H4 (cell line): ENCODE measurements at regions not wholly inside any gene's neighbourhood (a gene's known extent, or its start where the extent isn't known, plus 50 kb on each side); places are given as distances from the start of the nearest gene placed in this dataset.
"Not testable (repeated sequence)": the region's sequence is repeated elsewhere in the genome, so short reads cannot be mapped to it uniquely, and the experiment has no call there.

ENCODE experiments used
- DNase-seq: peaks from one replicate; pipeline ENCODE4 v3.0.0-alpha.2; 2015; ENCODE audit warnings: low spot score

- no peak for DNase-seq
Measured at GRCh38 chrX:103428525-103428924, 52.2 kb downstream of the BEX3 start.

DNA sequence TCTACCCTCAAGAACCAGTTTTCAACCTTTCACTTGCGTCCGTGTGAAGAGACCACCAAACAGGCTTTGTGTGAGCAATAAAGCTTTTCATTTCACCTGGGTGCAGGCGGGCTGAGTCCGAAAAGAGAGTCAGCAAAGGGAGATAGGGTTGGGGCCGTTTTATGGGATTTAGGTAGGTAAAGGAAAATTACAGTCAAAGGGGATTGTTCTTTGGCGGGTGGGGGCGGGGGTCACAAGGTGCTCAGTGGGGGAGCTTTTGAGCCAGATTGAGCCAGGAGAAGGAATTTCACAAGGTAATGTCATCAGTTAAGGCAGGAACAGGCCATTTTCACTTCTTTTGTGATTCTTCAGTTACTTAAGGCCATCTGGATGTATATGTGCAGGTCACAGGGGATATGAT, 52.7 kb downstream of the BEX3 start:
- DNase-seq: not testable (repeated sequence)

- DNase-seq: peak; percentile 42
Measured at GRCh38 chrX:103431316-103431715, 55.0 kb downstream of the BEX3 start.

- DNase-seq: not testable (repeated sequence)
Measured at GRCh38 chrX:103432841-103433240, 56.5 kb downstream of the BEX3 start.

DNA sequence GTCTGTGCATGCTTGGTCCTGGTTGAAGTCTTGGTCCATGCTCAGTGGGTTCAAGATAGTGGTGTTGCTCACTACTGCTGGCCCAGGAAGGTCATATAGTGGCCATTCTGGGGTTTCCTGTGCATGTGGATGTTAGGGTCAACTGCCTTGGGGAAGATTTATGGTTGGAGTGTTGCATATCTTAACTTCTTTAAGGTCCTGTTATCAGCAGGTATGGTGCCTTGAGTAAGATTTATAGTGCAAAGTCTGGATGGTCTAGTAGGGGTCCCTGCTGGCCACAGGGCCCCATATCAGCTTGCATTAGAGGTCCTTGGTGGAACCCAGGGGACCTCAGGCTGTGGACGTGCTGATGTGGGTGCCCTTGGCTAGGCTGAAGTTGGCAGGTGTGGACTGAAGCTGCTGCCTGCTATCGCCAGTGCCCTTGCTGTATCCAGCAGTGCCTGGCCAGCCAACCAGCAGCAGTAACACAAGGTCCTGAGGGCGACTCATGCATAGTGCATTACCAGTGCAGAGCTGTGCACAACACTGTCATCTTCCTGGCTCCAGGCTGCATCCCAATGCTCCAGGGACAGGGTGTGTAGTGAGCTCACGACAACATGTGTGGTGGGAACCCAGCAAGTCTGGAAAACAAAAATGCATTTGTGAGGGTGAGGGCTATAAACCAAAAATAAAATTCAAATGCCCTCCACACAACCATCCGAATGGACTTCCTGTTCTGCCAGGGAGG, 61.0 kb downstream of the BEX3 start:
- DNase-seq: no peak

- DNase-seq: no peak
Measured at GRCh38 chrX:103439161-103439560, 62.8 kb downstream of the BEX3 start.

DNA sequence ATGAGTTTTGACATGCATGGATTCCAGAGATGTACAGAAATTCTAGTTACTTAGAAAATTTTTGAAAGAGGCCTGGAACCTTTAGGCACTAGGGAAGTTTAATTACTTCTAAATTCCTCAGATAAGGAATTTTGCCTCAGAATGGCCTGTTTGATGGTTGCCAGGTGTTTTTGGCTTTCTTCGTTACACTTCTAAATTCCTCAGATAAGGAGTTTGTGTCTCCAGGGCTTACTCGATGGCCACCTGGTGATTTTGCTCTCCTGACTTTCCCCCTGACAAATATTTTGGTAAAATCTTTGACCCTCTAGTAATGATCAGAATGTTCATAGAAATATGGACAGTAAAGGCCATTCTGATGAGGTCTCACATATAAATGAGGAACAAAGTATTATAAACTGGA, 64.3 kb downstream of the BEX3 start:
- DNase-seq: no peak

- no peak for DNase-seq
Measured at GRCh38 chrX:103441878-103442535, 65.7 kb downstream of the BEX3 start.

DNA sequence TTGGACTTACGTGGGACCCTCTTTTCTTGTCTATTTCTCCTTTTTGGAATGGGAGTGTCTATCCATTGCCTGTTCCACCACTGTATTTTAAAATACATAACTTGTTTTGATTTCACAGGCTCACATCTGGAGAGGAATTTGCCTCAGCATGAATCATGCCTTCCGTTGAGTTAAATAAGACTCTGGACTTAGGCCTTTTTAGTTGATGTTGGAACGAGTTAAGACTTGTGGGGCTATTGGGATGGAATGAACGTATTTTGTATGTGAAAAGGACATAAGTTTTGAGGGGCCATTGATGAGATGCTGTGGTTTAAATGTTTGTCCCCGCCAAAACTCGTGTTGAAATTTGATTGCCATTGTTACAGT, 66.2 kb downstream of the BEX3 start:
- no peak for DNase-seq

GRCh38 chrX:103446665-103447302, 70.4 kb downstream of the BEX3 start:
- DNase-seq: no peak
